GM21381 (cell line): ENCODE measurements at regions not wholly inside any gene's neighbourhood (a gene's known extent, or its start where the extent isn't known, plus 50 kb on each side); places are given as distances from the start of the nearest gene placed in this dataset.
"Not testable (repeated sequence)": the region's sequence is repeated elsewhere in the genome, so short reads cannot be mapped to it uniquely, and the experiment has no call there.

Source experiments
- ATAC-seq: cut with Tn5 transposase; IDR thresholded peaks from one replicate; pipeline ENCODE4 v1.9.1; 2021; ENCODE audit warnings: mild to moderate bottlenecking, moderate library complexity; ENCODE audit not compliant: unreplicated experiment

GRCh38 chr14:38593476-38593875, 337.6 kb upstream of the CLEC14A start:
- ATAC-seq: no peak

DNA sequence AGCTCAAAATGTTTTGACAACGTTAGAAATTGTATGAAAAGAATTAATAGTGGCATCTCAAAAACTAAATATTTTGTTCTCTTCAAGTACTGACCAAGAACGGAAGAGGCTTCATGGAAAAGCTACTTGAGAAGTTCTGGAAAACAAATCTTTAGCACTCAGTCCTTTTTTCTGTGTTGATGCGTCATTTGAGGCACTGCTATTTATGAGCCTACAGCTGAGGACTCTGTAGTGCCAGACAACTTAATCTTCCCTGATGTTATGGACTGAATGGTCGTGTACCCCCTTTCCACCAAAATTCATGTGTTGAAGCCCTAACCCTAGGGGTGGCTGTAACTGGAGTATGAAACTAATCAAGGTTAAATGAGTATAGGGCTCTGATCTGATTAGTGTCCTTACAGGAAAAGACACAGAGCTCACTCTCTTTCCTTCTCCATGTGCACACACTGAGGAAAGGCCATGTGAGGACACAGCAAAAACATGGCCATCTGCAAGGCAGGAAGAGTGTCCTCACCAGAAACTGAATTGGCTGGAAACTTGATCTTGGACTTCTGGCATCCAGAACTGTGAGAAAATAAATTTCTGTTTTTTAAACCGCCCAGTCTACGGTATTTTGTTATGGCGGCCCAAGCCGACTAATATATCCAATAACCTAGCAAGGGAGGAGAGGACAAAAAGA, 337.0 kb upstream of the CLEC14A start:
- ATAC-seq: no peak

GRCh38 chr14:38589747-38590350, 334.0 kb upstream of the CLEC14A start:
- no peak for ATAC-seq

- ATAC-seq: no peak
Measured at GRCh38 chr14:38583471-38583870, 327.6 kb upstream of the CLEC14A start.

DNA sequence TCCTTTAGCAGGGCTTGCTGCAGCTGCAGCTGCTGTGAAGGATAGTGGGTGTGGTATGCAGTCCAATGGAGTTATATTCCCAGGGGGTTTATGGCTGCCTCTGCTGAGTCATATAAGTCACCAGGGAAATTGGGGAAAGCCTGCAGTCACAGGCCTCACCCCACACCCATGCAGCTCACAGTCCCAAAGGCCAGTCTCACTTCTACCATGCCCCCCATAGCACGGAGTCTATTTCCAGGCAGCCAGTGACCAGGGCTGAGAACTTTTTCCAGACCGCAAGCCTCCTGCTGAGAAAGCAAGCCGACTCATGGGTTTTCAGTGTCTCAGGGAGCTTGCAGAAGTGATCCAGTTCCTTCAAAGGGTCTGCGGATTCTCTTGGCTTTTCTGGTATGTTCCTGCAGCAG, 322.4 kb upstream of the CLEC14A start:
- no peak for ATAC-seq

DNA sequence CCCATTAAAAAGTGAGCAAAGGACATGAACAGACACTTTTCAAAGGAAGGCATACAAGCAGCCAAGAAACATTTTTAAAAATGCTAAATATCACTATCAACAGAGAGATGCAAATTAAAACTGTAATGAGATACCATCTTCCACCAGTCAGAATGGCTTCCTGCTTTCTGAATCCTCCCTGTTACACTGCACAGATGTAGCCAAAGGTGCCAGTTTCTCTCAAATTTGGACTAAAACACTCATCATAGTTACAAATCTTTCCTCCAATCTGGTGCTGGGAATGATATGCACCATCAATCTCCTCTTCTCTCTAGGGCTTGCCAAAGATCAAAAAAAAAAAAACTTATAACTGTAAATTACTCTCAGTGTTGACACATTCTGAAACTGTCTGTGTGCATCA, 311.8 kb upstream of the CLEC14A start:
- ATAC-seq: no peak

GRCh38 chr14:38561657-38562056, 305.8 kb upstream of the CLEC14A start:
- ATAC-seq: no peak

DNA sequence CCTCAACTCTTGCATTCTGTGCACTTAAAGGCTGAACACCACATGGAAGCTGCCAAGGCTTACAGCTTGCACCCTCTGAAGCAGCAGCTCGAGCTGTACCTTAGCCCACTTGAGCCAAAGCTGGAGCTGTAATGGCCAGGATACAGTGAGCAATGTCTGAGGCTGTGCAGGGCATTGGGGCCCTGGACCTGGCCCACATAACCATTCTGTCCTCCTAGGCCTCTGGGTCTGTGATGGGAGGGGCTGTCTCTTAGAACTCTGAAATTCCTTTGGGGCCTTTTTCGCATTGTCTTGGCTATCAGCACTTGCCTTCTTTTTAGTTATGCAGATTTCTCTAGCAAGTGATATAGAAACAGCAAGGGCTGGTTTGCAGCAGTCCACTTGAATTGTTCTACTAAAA, 303.8 kb upstream of the CLEC14A start:
- ATAC-seq: no peak

- ATAC-seq: not testable (repeated sequence)
Measured at GRCh38 chr14:38557391-38557790, 301.5 kb upstream of the CLEC14A start.

DNA sequence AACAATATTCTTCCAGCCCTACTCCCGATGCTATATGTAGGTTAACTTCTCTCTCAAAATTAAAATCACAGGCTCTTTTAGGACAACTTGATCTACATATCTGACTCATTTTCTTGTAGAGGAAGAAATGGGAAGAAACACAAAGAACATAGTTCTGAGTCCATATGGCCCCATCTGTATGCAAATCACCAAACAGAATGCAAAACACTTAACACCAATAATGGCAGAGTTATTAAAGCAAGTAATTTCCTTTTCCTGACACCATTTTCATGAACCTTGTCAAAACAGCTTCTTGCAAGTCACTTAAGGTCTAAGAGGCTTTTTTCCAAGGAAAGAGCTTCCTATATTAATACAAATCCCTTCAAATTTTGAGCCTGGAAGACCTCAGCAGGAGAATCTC, 300.4 kb upstream of the CLEC14A start:
- no peak for ATAC-seq

DNA sequence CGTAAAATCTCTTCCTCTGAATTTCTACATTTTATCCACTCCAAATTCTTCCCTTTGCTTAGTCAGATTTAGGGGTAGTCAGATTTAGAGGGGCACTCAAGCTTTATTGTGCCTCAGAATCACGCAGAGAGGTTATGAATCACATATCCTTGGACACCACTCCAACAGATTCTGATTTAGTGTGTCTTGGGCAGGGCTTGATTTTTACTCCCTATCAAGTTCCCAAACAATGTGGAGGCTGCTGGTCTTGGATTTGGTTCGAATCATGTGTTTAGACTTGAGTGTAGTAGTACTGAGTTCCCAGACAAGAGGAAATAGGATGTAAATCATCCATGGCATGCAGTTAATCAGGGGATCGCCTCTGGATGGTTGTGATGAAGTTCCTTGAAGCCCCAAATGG, 298.1 kb upstream of the CLEC14A start:
- no peak for ATAC-seq

- no peak for ATAC-seq
Measured at GRCh38 chr14:38553586-38553985, 297.7 kb upstream of the CLEC14A start.

- ATAC-seq: no peak
Measured at GRCh38 chr14:38549564-38549963, 293.7 kb upstream of the CLEC14A start.

GRCh38 chr14:38547961-38548490, 292.1 kb upstream of the CLEC14A start:
- no peak for ATAC-seq

DNA sequence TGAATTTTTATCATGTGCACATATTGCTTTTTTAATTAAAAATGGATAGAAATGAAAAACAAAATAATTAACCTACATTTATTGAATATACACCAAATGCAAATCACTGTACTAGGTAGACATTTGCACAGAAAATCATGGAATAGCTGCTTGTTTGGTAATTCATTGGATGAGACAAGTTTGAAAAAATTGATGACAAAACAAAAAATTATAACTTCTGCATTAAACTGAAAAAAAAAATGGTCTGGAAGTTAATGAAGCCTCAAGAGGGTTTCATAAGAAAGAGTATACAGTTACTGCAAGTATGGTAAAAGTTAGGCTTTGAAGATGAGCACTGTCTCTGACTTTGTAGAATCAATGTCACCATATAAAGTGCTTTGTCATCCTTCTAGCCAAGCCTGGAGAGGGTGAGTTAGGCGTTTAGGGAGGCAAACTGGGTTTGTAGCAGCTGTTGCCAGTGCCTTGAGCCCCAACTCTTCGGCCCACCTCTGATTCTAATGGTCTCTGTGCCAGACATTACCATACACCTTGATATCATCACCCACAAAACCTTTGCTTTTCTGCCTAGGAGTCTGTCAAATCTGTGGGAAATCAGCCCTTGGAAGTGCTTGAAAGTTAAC, 291.1 kb upstream of the CLEC14A start:
- no peak for ATAC-seq

GRCh38 chr14:38544776-38545175, 288.9 kb upstream of the CLEC14A start:
- ATAC-seq: no peak

DNA sequence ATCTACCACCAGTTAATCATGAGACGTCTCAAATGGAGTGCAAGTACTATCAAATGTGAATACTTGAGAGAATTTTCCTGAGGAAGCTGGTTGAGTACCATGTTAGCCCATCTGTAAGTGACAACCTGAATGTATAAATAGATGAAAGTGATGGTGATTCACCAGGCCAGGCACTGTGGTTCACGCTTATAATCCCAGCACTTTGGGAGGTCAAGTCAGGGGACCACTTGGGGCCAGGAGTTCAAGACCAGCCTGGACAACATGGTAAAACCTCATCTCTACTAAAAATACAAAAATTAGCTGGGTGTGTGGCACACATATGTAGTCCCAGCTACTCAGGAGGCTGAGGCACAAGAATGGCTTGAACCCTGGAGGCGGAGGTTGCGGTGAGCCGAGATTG, 288.0 kb upstream of the CLEC14A start:
- not testable (repeated sequence) for ATAC-seq

DNA sequence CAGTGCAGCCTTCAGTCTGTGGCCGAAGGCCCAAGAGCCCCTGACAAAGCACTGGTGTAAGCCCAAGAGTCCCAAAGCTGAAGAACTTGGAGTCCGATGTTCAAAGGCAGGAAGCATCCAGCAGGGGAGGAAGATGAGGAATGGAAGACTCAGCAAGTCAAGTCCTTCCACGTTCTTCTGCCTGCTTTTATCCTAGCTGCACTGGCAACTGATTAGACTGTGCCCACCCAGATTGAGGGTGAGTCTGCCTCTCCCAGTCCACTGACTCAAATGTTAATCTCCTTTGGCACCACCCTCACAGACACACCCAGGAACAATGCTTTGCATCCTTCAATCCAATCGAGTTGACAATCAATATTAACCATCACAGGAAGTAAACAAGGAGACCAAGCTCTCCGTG, 282.2 kb upstream of the CLEC14A start:
- not testable (repeated sequence) for ATAC-seq

DNA sequence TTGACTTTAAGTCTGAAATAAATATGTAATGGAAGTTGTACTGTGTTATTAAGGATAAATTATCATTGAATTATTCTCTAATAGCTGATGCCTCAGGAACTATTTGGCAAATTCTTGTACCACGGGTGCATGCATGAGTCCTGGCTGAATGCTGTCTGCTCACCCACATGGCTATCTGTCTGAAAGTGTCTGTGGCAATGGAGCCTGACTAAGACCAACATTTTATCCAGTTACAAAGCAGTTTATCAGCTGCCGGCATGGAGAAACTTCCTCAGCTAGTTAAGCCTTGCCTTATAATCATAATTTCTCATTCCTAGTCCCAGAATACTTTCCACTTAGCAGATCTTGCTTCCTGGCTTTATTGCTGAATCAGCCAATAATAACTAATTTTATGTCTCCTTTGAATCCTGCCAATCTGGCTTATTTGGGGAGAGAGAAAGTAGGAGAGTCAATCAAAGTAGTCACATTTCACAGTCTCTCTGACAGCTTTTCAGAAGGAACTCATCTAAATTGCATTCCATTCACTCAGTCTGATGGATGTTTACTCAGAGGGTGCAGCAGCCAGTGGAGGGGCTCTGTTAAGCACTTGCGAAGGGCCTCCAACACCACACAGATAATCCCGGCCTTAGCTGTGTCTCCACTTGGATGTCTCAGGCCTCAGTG, 280.6 kb upstream of the CLEC14A start:
- no peak for ATAC-seq

DNA sequence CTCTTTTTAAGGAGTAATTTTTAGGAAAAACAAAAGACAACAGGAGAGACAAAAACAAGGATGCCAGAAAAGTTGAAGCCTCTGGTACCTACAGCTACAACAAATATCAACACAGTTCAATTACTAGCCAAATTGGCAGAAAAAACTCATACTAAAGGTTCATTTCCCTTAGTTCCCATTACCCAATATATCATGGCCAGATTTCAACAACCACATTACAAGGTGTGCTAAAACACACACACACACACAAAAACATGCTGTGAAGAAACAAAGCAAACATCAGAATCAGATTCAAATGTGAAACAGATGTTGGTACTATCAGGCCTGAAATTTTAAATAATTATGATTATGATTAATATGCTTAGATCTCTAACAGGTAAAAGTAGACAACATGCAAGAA, 272.7 kb upstream of the CLEC14A start:
- no peak for ATAC-seq

DNA sequence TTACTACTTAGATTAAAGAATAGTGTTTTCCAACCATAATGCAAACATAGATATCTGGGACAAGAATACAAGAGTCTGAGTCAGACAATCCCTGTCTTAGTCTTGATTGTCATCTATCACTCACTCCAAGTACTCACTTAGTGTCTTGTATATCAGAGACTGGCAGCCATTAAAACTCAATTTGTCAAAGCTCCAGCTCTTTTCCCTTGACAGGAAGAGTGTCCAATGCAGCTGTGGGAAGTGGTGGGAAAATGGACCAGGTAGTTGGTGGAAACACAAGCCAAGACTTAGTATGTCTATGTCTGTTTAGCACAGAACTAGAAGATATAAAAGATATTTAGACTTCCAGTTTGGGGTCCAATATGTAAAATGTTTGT, 271.6 kb upstream of the CLEC14A start:
- no peak for ATAC-seq
